Testis (tissue), 2 donors: ENCODE measurements at regions not wholly inside any gene's neighbourhood (a gene's known extent, or its start where the extent isn't known, plus 50 kb on each side); places are given as distances from the start of the nearest gene placed in this dataset.
"Not testable (repeated sequence)": the region's sequence is repeated elsewhere in the genome, so short reads cannot be mapped to it uniquely, and the experiment has no call there.

Experiments used
- DNase-seq: peaks from one replicate; pipeline ENCODE4 v3.0.0-alpha.2; 2019
- H3K27ac ChIP-seq, 2 donors: fragments of 200-600 bp; sonication (generic); one replicate each; pipeline ENCODE4 v1.5.1; 2019
- H3K27me3 ChIP-seq: fragments of 200-600 bp; sonication (generic); one replicate; pipeline ENCODE4 v1.5.1; 2019
- H3K36me3 ChIP-seq: fragments of 200-600 bp; sonication (generic); one replicate; pipeline ENCODE4 v1.5.1; 2017; ENCODE audit warnings: low read depth; ENCODE audit errors: missing control alignments
- H3K4me1 ChIP-seq: fragments of 200-600 bp; sonication (generic); one replicate; pipeline ENCODE4 v1.5.1; 2019
- H3K4me3 ChIP-seq, 2 donors: fragments of 200-600 bp; sonication (generic); one replicate each; pipeline ENCODE4 v1.5.1; 2017 to 2019
- H3K9me3 ChIP-seq: fragments of 200-600 bp; sonication (generic); one replicate; pipeline ENCODE4 v1.5.1; 2017
- POLR2A ChIP-seq: fragments of 450-650 bp; IDR thresholded peaks from one replicate; pipeline ENCODE4 v1.6.1; 2017; ENCODE audit warnings: antibody characterized with exemption, mild to moderate bottlenecking, moderate library complexity
- WGBS, 2 donors: methylation state at CpG; one replicate each; pipeline ENCODE4 v1.1.5; 2018; 5-methylcytosine and 5-hydroxymethylcytosine counted together
- intact Hi-C: fragments of 100-400 bp; cut with DNase I; formaldehyde crosslinking; loops from one replicate; pipeline ENCODE4 v1.15.1; 2023; ENCODE audit warnings: low total_unique reads
- TF ChIP-seq, protein P1 (sequence below), 3 experiments: fragments of 450-650 bp in 2 of 3; fragments of 200-600 bp in 1 of 3; sonication (generic) in 1 of 3; IDR thresholded peaks; one replicate each; pipeline ENCODE4 v1.5.1; 2016 to 2019; ENCODE audit warnings: antibody characterized with exemption in 3 of 3, mild to moderate bottlenecking in 2 of 3, moderate library complexity in 1 of 3

DNA sequence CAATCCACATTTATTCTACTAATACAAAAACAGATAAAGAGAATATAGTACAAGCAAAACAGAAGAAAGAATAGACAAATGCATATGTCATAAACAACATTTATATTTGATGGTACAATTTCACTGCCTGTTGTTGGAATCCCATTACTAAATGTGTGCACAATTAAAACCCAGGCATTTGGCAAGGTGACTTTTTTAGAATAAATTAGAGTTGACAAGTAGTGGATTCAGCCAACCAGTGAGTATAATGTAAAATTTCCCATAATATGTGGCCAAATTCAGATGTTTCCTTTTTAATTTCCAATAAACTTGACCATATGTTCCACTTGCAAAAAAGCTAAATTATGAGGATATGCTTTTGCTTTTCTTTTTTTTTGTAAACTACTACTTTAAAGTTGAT lies 1578.8 kb downstream of the OLFM4 start:
- TF ChIP-seq, protein P1, sequence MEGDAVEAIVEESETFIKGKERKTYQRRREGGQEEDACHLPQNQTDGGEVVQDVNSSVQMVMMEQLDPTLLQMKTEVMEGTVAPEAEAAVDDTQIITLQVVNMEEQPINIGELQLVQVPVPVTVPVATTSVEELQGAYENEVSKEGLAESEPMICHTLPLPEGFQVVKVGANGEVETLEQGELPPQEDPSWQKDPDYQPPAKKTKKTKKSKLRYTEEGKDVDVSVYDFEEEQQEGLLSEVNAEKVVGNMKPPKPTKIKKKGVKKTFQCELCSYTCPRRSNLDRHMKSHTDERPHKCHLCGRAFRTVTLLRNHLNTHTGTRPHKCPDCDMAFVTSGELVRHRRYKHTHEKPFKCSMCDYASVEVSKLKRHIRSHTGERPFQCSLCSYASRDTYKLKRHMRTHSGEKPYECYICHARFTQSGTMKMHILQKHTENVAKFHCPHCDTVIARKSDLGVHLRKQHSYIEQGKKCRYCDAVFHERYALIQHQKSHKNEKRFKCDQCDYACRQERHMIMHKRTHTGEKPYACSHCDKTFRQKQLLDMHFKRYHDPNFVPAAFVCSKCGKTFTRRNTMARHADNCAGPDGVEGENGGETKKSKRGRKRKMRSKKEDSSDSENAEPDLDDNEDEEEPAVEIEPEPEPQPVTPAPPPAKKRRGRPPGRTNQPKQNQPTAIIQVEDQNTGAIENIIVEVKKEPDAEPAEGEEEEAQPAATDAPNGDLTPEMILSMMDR (IDR thresholded peaks at IDR 0.05) = no peak
- TF ChIP-seq POLR2A = no peak
- H3K4me1 ChIP-seq = no peaks in the 10 kb centered on the region
- H3K27me3 ChIP-seq = no peaks in the 10 kb centered on the region
- no peaks in the 10 kb centered on the region for H3K9me3 ChIP-seq
- DNase-seq = no peak
- no peaks in the 10 kb centered on the region for H3K36me3 ChIP-seq
- no peak overlapping the region for H3K4me3 ChIP-seq
- intact Hi-C loops = no loop called here
- H3K27ac ChIP-seq = no peak overlapping the region

DNA sequence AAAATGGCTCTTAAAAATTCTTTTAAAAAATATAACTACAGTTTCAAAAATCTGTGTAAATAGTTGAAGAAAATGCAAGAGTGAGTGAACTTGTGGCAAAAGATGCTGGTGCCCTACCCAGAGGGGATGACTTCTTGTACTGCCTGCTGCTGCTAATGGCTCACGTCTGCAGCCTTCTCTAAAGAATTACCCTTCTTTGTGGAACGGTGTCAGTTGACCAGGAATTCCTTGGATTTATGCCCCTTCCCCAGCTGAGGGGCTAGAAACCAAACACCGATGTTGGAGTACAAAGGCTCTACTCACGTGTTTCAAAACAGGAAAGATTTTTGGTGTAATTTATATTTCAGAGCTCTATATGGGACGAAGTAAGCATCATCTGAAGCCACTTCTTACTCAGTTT lies 1582.8 kb downstream of the OLFM4 start:
- Histone ChIP-seq H3K4me3 (no peak overlapping the region), H3K36me3 (no peaks in the 10 kb centered on the region), H3K9me3 (no peaks in the 10 kb centered on the region), H3K4me1 (no peaks in the 10 kb centered on the region), H3K27me3 (no peaks in the 10 kb centered on the region), H3K27ac (no peak overlapping the region)
- WGBS, 2 donors = 69 to 71% methylated on average over 5 of the region's 5 CpGs
- intact Hi-C loops = no loop called here
- no peak for DNase-seq
- TF ChIP-seq POLR2A = no peak
- TF ChIP-seq, protein P1 (IDR thresholded peaks at IDR 0.05) = no peak

DNA sequence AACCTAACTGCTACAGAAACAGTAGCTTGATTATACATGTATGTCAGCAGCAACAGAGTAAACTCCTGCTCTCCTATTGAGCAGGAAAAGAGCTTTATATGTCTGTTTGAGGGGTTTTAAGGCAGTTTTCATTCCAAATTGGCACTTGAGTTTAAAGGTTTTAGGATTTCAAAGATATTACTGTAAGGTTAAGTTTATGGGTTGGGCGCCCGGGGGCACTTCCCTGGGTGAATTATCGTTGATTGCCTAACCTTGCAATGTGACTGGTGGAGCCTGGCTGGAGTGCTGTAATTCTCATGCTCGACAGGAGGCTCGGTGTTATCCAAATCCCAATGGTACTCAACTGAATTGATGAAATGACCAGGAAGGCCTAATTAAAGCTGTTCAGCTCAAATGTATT lies 1586.1 kb downstream of the OLFM4 start:
- H3K36me3 ChIP-seq = no peaks in the 10 kb centered on the region
- 51 to 58% methylated on average over 5 of the region's 5 CpGs for WGBS, 2 donors
- no peak for TF ChIP-seq POLR2A
- TF ChIP-seq, protein P1 (IDR thresholded peaks at IDR 0.05) = no peak
- no peaks in the 10 kb centered on the region for H3K27me3 ChIP-seq
- H3K27ac ChIP-seq = no peak overlapping the region
- H3K4me1 ChIP-seq = no peaks in the 10 kb centered on the region
- no peaks in the 10 kb centered on the region for H3K9me3 ChIP-seq
- intact Hi-C loops = no loop called here
- no peak for DNase-seq
- H3K4me3 ChIP-seq = no peak overlapping the region

DNA sequence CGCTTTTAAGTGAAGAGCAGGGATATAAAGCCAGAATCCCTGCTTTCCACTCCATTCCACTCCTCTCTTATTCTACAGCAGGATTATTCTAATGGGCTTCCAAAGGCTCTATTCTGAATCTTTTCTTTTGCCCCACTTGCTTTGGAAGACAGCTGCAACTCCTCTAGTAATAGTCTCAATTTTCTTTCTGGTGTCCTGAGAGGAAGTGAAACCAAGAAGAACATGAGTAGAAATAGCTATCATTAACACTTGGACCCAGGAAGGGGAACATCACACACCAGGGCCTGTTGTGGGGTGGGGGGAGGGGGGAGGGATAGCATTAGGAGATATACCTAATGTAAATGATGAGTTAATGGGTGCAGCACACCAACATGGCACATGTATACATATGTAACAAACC lies 1597.9 kb downstream of the OLFM4 start:
- H3K36me3 ChIP-seq, H3K27ac ChIP-seq, DNase-seq, H3K27me3 ChIP-seq, H3K9me3 ChIP-seq, H3K4me3 ChIP-seq, H3K4me1 ChIP-seq, intact Hi-C loops: not testable (repeated sequence)
- WGBS, 2 donors = 90% methylated on average over 1 of the region's 1 CpG

DNA sequence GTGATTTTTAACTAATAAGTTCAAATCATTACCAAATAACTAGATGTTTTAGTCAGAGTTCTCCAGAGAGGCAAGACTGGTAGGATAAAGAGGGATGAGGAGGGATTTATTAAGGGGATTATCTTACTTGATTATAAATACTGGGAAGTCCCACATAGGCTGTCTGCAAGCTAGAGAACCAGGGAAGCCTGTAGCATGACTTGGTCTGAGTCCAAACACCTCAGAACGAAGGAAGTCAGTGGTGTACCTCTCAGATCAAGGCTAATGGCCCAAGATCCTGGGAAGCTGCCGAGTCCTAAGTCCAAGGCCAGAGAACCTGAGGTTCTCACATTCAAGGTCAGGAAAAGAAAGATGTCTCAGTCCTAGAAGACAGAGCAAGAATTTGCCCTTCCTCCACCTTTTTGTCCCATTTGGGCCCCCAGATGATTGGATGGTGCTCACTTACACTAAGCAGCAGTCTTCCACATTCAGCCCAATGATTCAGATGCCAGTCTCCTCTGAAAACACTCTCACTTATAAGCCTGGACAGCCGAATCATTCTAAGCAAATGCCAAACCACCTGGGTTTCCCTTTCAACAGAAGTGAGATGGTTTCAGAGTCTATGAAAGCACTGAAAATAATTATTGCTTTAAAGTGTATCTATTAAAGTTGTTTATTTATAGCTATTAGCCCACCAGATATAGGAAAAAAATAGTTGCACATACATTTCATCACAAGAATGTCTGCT lies 1599.2 kb downstream of the OLFM4 start:
- Histone ChIP-seq H3K9me3 (no peaks in the 10 kb centered on the region), H3K36me3 (no peaks in the 10 kb centered on the region), H3K27ac (no peak overlapping the region), H3K27me3 (no peaks in the 10 kb centered on the region), H3K4me1 (no peaks in the 10 kb centered on the region), H3K4me3 (no peak overlapping the region)
- TF ChIP-seq POLR2A = no peak
- TF ChIP-seq, protein P1 (IDR thresholded peaks at IDR 0.05) = no peak
- 35 to 42% methylated on average over 3 of the region's 3 CpGs for WGBS, 2 donors
- no peak for DNase-seq
- intact Hi-C loops = no loop called here
